ENCODE measurements at regions not wholly inside any gene's neighbourhood (a gene's known extent, or its start where the extent isn't known, plus 50 kb on each side); places are given as distances from the start of the nearest gene placed in this dataset.

- TF ChIP-seq TCF7 (IDR thresholded peaks at IDR 0.05; ENCODE audit: borderline replicate concordance) (no peak), SP1 (IDR thresholded peaks at IDR 0.05; ENCODE audit: low read depth, low read length) (no peak), NFYB (IDR thresholded peaks at IDR 0.05; ENCODE audit: insufficient read depth, low read depth, low read length) (no peak)
- TF ChIP-seq, protein P1, sequence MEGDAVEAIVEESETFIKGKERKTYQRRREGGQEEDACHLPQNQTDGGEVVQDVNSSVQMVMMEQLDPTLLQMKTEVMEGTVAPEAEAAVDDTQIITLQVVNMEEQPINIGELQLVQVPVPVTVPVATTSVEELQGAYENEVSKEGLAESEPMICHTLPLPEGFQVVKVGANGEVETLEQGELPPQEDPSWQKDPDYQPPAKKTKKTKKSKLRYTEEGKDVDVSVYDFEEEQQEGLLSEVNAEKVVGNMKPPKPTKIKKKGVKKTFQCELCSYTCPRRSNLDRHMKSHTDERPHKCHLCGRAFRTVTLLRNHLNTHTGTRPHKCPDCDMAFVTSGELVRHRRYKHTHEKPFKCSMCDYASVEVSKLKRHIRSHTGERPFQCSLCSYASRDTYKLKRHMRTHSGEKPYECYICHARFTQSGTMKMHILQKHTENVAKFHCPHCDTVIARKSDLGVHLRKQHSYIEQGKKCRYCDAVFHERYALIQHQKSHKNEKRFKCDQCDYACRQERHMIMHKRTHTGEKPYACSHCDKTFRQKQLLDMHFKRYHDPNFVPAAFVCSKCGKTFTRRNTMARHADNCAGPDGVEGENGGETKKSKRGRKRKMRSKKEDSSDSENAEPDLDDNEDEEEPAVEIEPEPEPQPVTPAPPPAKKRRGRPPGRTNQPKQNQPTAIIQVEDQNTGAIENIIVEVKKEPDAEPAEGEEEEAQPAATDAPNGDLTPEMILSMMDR (IDR thresholded peaks at IDR 0.05 in 2 of 3, conservative IDR thresholded peaks at IDR 0.05 in 1 of 3; ENCODE audit: control insufficient read depth in 2 of 3, extremely low read depth in 1 of 3, insufficient read depth in 1 of 3, low read depth in 3 of 3, low read length in 3 of 3) = no peak
Observed at GRCh38 chr3:152564459-152564858, 270.5 kb upstream of the P2RY1 start.
